BLaER1 treated with 17β-estradiol and CSF1 and Interleukin-3, amounts not matched to agents 10 nM and 100 nM (cell line): ENCODE measurements at regions not wholly inside any gene's neighbourhood (a gene's known extent, or its start where the extent isn't known, plus 50 kb on each side); places are given as distances from the start of the nearest gene placed in this dataset.
A peak's percentile ranks its signal among the peaks of the same experiment; 100 is the strongest.

Source experiments
- H3K27ac ChIP-seq, 11 experiments: shearing (Covaris generic); formaldehyde crosslinking; 2 replicates each; pipeline ENCODE4 v1.8.1; 2022
- H3K27me3 ChIP-seq, 11 experiments: shearing (Covaris generic); formaldehyde crosslinking; 2 replicates each; pipeline ENCODE4 v1.8.1; 2022
- H3K36me3 ChIP-seq, 11 experiments: shearing (Covaris generic); formaldehyde crosslinking; 2 replicates each; pipeline ENCODE4 v1.8.1; 2022
- H3K4me1 ChIP-seq, 10 experiments: shearing (Covaris generic); formaldehyde crosslinking; 2 replicates each; pipeline ENCODE4 v1.8.1; 2022
- H3K4me2 ChIP-seq, 11 experiments: shearing (Covaris generic); formaldehyde crosslinking; 2 replicates each; pipeline ENCODE4 v1.8.1; 2022
- H3K4me3 ChIP-seq, 10 experiments: shearing (Covaris generic); formaldehyde crosslinking; 2 replicates each; pipeline ENCODE4 v1.8.1; 2022
- H3K9ac ChIP-seq, 11 experiments: shearing (Covaris generic); formaldehyde crosslinking; 2 replicates each; pipeline ENCODE4 v1.8.1; 2022
- H3K9me3 ChIP-seq, 11 experiments: shearing (Covaris generic); formaldehyde crosslinking; replicated peaks in 1 of 11; 2 replicates each; pipeline ENCODE4 v1.8.1; 2022
- H4K20me1 ChIP-seq, 11 experiments: shearing (Covaris generic); formaldehyde crosslinking; 2 replicates each; pipeline ENCODE4 v1.8.1; 2022
- Cebpa-rat ChIP-seq, 11 experiments: shearing (Covaris generic); IDR thresholded peaks; 2 replicates each; pipeline ENCODE4 v1.8.1; 2022

- TF ChIP-seq Cebpa-rat (IDR thresholded peaks at IDR 0.05), result no peak
- Histone ChIP-seq H3K4me1 (peaks cover 0 to 11% (median 0%) of the 10 kb centered on the region in 10 experiments; a peak in 5 of 20 replicates), H3K27ac (no peak overlapping the region), H3K9me3 (no peaks in the 10 kb centered on the region), H3K27me3 (no peaks in the 10 kb centered on the region), H3K4me2 (no peak overlapping the region), H3K4me3 (no peak overlapping the region), H3K36me3 (no peaks in the 10 kb centered on the region), H4K20me1 (no peaks in the 10 kb centered on the region), H3K9ac (no peak overlapping the region)
These were observed 64.2 kb downstream of the GJA1 start for GRCh38 chr6:121499666-121500065.

- Histone ChIP-seq H3K27ac (peak overlapping the region in 1 of 11 experiments; percentile 65; a peak in 2 of 22 replicates), H3K9me3 (no peaks in the 10 kb centered on the region), H3K4me2 (no peak overlapping the region), H3K4me3 (no peak overlapping the region), H3K9ac (no peak overlapping the region), H3K36me3 (no peaks in the 10 kb centered on the region), H3K27me3 (no peaks in the 10 kb centered on the region), H4K20me1 (no peaks in the 10 kb centered on the region), H3K4me1 (peaks cover 0 to 21% (median 0%) of the 10 kb centered on the region in 10 experiments; a peak in 5 of 20 replicates)
- no peak for TF ChIP-seq Cebpa-rat (IDR thresholded peaks at IDR 0.05)
These were observed 68.1 kb downstream of the GJA1 start for GRCh38 chr6:121503589-121503991.

GRCh38 chr6:121504227-121504626 is 68.8 kb downstream of the GJA1 start:
- H3K36me3 ChIP-seq, result no peaks in the 10 kb centered on the region
- no peak overlapping the region for H3K4me3 ChIP-seq
- H4K20me1 ChIP-seq, result no peaks in the 10 kb centered on the region
- H3K27ac ChIP-seq, result peak overlapping the region in 3 of 11 experiments; percentile 34 to 65 (median 42); a peak in 6 of 22 replicates
- H3K4me2 ChIP-seq, result peak overlapping the region in 2 of 11 experiments; percentile 6 to 39; a peak in 4 of 22 replicates
- no peak for TF ChIP-seq Cebpa-rat (IDR thresholded peaks at IDR 0.05)
- H3K9me3 ChIP-seq, result no peaks in the 10 kb centered on the region
- no peaks in the 10 kb centered on the region for H3K27me3 ChIP-seq
- peaks cover 0 to 21% (median 0%) of the 10 kb centered on the region in 10 experiments; a peak in 5 of 20 replicates for H3K4me1 ChIP-seq
- no peak overlapping the region for H3K9ac ChIP-seq

GRCh38 chr6:121505284-121505683 is 69.8 kb downstream of the GJA1 start:
- no peak for TF ChIP-seq Cebpa-rat (IDR thresholded peaks at IDR 0.05)
- Histone ChIP-seq H3K9me3 (no peaks in the 10 kb centered on the region), H4K20me1 (no peaks in the 10 kb centered on the region), H3K4me3 (no peak overlapping the region), H3K36me3 (no peaks in the 10 kb centered on the region), H3K4me2 (no peak overlapping the region), H3K27me3 (no peaks in the 10 kb centered on the region), H3K4me1 (peaks cover 0 to 21% (median 0%) of the 10 kb centered on the region in 10 experiments; a peak in 5 of 20 replicates), H3K27ac (no peak overlapping the region), H3K9ac (no peak overlapping the region)

GRCh38 chr6:121506761-121507754 is 71.6 kb downstream of the GJA1 start:
- peaks cover 0 to 21% (median 0%) of the 10 kb centered on the region in 10 experiments; a peak in 5 of 20 replicates for H3K4me1 ChIP-seq
- H3K4me3 ChIP-seq, result no peak overlapping the region
- H4K20me1 ChIP-seq, result no peaks in the 10 kb centered on the region
- H3K36me3 ChIP-seq, result no peaks in the 10 kb centered on the region
- no peak overlapping the region for H3K4me2 ChIP-seq
- no peaks in the 10 kb centered on the region for H3K9me3 ChIP-seq
- H3K9ac ChIP-seq, result no peak overlapping the region
- H3K27me3 ChIP-seq, result no peaks in the 10 kb centered on the region
- no peak for TF ChIP-seq Cebpa-rat (IDR thresholded peaks at IDR 0.05)
- H3K27ac ChIP-seq, result no peak overlapping the region

- Histone ChIP-seq H3K4me2 (no peak overlapping the region), H3K9ac (no peak overlapping the region), H3K27me3 (no peaks in the 10 kb centered on the region), H3K4me3 (no peak overlapping the region), H3K9me3 (no peaks in the 10 kb centered on the region), H4K20me1 (no peaks in the 10 kb centered on the region), H3K36me3 (no peaks in the 10 kb centered on the region), H3K4me1 (peaks cover 0 to 8% (median 0%) of the 10 kb centered on the region in 10 experiments; a peak in 2 of 20 replicates), H3K27ac (no peak overlapping the region)
- no peak for TF ChIP-seq Cebpa-rat (IDR thresholded peaks at IDR 0.05)
These were observed 75.2 kb downstream of the GJA1 start for GRCh38 chr6:121510568-121511177.

- Histone ChIP-seq H3K4me3 (no peak overlapping the region), H4K20me1 (no peaks in the 10 kb centered on the region), H3K9me3 (peaks cover 0 to 6% (median 0%) of the 10 kb centered on the region in 11 experiments; a peak in 2 of 22 replicates), H3K4me1 (no peaks in the 10 kb centered on the region), H3K36me3 (no peaks in the 10 kb centered on the region), H3K4me2 (no peak overlapping the region), H3K9ac (no peak overlapping the region), H3K27me3 (no peaks in the 10 kb centered on the region), H3K27ac (no peak overlapping the region)
- TF ChIP-seq Cebpa-rat (IDR thresholded peaks at IDR 0.05), result no peak
These were observed 80.3 kb downstream of the GJA1 start for GRCh38 chr6:121515630-121516265.

- no peaks in the 10 kb centered on the region for H3K4me1 ChIP-seq
- H3K36me3 ChIP-seq, result no peaks in the 10 kb centered on the region
- H3K4me3 ChIP-seq, result no peak overlapping the region
- no peak overlapping the region for H3K27ac ChIP-seq
- no peaks in the 10 kb centered on the region for H3K27me3 ChIP-seq
- no peak overlapping the region for H3K9ac ChIP-seq
- no peak overlapping the region for H3K4me2 ChIP-seq
- no peaks in the 10 kb centered on the region for H4K20me1 ChIP-seq
- no peak for TF ChIP-seq Cebpa-rat (IDR thresholded peaks at IDR 0.05)
- peaks cover 0 to 6% (median 0%) of the 10 kb centered on the region in 11 experiments; a peak in 2 of 22 replicates for H3K9me3 ChIP-seq
These were observed 80.9 kb downstream of the GJA1 start for GRCh38 chr6:121516331-121516730.
